ENCODE measurements at regions not wholly inside any gene's neighbourhood (a gene's known extent, or its start where the extent isn't known, plus 50 kb on each side); places are given as distances from the start of the nearest gene placed in this dataset.

GRCh38 chr4:71269233-71269632, 69.6 kb upstream of the SLC4A4 start:
- H3K27ac ChIP-seq (ENCODE audit: insufficient read depth, low read length) = no peak overlapping the region
- no peaks in the 10 kb centered on the region for H3K36me3 ChIP-seq (ENCODE audit: control insufficient read depth, insufficient read depth, low read length)
- no peaks in the 10 kb centered on the region for H3K27me3 ChIP-seq (ENCODE audit: control insufficient read depth, insufficient read depth, low read length)
- H3K4me3 ChIP-seq (replicated peaks in 1 of 4; ENCODE audit: control extremely low read depth in 1 of 4, insufficient read depth in 1 of 4, low read depth in 3 of 4, low read length in 4 of 4) = no peak overlapping the region
- H4K20me1 ChIP-seq (ENCODE audit: control insufficient read depth, extremely low read depth, insufficient read depth, low read length) = no peaks in the 10 kb centered on the region
- no peaks in the 10 kb centered on the region for H3K9me3 ChIP-seq (ENCODE audit: control insufficient read depth, insufficient read depth, low read depth, low read length)
- H3K9ac ChIP-seq (ENCODE audit: insufficient read depth, low read length) = no peak overlapping the region
- H3K4me1 ChIP-seq (ENCODE audit: control insufficient read depth, extremely low read depth, insufficient read depth, low read length) = peaks cover 13% of the 10 kb centered on the region
- peak in 1 of 2 donors; percentile 51 for DNase-seq (ENCODE audit: low read depth in 2 of 2)
- H3K4me2 ChIP-seq (ENCODE audit: extremely low read depth, insufficient read depth, low read length) = no peak overlapping the region
- H3K79me2 ChIP-seq (ENCODE audit: control insufficient read depth, insufficient read depth, low read length) = peaks cover 11% of the 10 kb centered on the region
- TF ChIP-seq EZH2 (IDR thresholded peaks at IDR 0.05; ENCODE audit: low read length, missing control alignments) = no peak
- TF ChIP-seq, protein P1, sequence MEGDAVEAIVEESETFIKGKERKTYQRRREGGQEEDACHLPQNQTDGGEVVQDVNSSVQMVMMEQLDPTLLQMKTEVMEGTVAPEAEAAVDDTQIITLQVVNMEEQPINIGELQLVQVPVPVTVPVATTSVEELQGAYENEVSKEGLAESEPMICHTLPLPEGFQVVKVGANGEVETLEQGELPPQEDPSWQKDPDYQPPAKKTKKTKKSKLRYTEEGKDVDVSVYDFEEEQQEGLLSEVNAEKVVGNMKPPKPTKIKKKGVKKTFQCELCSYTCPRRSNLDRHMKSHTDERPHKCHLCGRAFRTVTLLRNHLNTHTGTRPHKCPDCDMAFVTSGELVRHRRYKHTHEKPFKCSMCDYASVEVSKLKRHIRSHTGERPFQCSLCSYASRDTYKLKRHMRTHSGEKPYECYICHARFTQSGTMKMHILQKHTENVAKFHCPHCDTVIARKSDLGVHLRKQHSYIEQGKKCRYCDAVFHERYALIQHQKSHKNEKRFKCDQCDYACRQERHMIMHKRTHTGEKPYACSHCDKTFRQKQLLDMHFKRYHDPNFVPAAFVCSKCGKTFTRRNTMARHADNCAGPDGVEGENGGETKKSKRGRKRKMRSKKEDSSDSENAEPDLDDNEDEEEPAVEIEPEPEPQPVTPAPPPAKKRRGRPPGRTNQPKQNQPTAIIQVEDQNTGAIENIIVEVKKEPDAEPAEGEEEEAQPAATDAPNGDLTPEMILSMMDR (conservative IDR thresholded peaks at IDR 0.05 in 1 of 2, IDR thresholded peaks at IDR 0.05 in 1 of 2; ENCODE audit: low read depth in 1 of 2, low read length in 2 of 2) = no peak
- H2AFZ ChIP-seq (ENCODE audit: low read length) = no peak overlapping the region

GRCh38 chr4:71270901-71271300, 67.9 kb upstream of the SLC4A4 start:
- TF ChIP-seq, protein P1 (conservative IDR thresholded peaks at IDR 0.05 in 1 of 2, IDR thresholded peaks at IDR 0.05 in 1 of 2; ENCODE audit: low read depth in 1 of 2, low read length in 2 of 2) = peak; percentile 31 to 51
- no peak for TF ChIP-seq EZH2 (IDR thresholded peaks at IDR 0.05; ENCODE audit: low read length, missing control alignments)
- no peaks in the 10 kb centered on the region for H3K9me3 ChIP-seq (ENCODE audit: control insufficient read depth, insufficient read depth, low read depth, low read length)
- no peaks in the 10 kb centered on the region for H4K20me1 ChIP-seq (ENCODE audit: control insufficient read depth, extremely low read depth, insufficient read depth, low read length)
- H2AFZ ChIP-seq (ENCODE audit: low read length) = no peak overlapping the region
- H3K4me2 ChIP-seq (ENCODE audit: extremely low read depth, insufficient read depth, low read length) = no peak overlapping the region
- no peak overlapping the region for H3K9ac ChIP-seq (ENCODE audit: insufficient read depth, low read length)
- no peaks in the 10 kb centered on the region for H3K36me3 ChIP-seq (ENCODE audit: control insufficient read depth, insufficient read depth, low read length)
- H3K4me3 ChIP-seq (replicated peaks in 1 of 4; ENCODE audit: control extremely low read depth in 1 of 4, insufficient read depth in 1 of 4, low read depth in 3 of 4, low read length in 4 of 4) = no peak overlapping the region
- H3K79me2 ChIP-seq (ENCODE audit: control insufficient read depth, insufficient read depth, low read length) = peaks cover 7% of the 10 kb centered on the region
- H3K27ac ChIP-seq (ENCODE audit: insufficient read depth, low read length) = no peak overlapping the region
- DNase-seq (ENCODE audit: low read depth in 2 of 2) = peak in 1 of 2 donors; percentile 62
- H3K27me3 ChIP-seq (ENCODE audit: control insufficient read depth, insufficient read depth, low read length) = no peaks in the 10 kb centered on the region
- H3K4me1 ChIP-seq (ENCODE audit: control insufficient read depth, extremely low read depth, insufficient read depth, low read length) = peaks cover 11% of the 10 kb centered on the region

DNA sequence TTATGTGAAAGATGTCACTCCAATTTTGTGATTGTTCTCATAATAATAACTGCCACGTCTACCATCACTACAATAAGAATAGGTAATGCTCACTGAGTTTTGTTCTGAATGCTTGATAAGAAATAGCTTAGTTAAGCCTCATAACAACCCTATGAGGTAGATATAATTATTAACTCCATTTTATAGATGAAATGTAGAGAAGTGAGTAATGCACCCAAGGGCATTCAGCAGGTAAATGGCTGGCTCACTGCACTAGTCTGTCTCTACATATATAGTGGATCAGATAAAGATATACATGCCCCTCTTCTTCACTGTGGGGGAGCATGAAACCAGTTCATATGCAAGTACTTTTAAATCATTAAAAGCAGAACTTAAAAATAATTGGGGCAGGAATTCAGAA, 65.8 kb upstream of the SLC4A4 start:
- DNase-seq (ENCODE audit: low read depth in 2 of 2) = no peak
- no peaks in the 10 kb centered on the region for H3K9me3 ChIP-seq (ENCODE audit: control insufficient read depth, insufficient read depth, low read depth, low read length)
- no peaks in the 10 kb centered on the region for H3K36me3 ChIP-seq (ENCODE audit: control insufficient read depth, insufficient read depth, low read length)
- TF ChIP-seq, protein P1 (conservative IDR thresholded peaks at IDR 0.05 in 1 of 2, IDR thresholded peaks at IDR 0.05 in 1 of 2; ENCODE audit: low read depth in 1 of 2, low read length in 2 of 2) = no peak
- H3K9ac ChIP-seq (ENCODE audit: insufficient read depth, low read length) = no peak overlapping the region
- H3K79me2 ChIP-seq (ENCODE audit: control insufficient read depth, insufficient read depth, low read length) = peaks cover 7% of the 10 kb centered on the region
- H3K27ac ChIP-seq (ENCODE audit: insufficient read depth, low read length) = no peak overlapping the region
- H3K4me3 ChIP-seq (replicated peaks in 1 of 4; ENCODE audit: control extremely low read depth in 1 of 4, insufficient read depth in 1 of 4, low read depth in 3 of 4, low read length in 4 of 4) = no peak overlapping the region
- peaks cover 4% of the 10 kb centered on the region for H3K4me1 ChIP-seq (ENCODE audit: control insufficient read depth, extremely low read depth, insufficient read depth, low read length)
- H2AFZ ChIP-seq (ENCODE audit: low read length) = no peak overlapping the region
- no peaks in the 10 kb centered on the region for H4K20me1 ChIP-seq (ENCODE audit: control insufficient read depth, extremely low read depth, insufficient read depth, low read length)
- H3K27me3 ChIP-seq (ENCODE audit: control insufficient read depth, insufficient read depth, low read length) = no peaks in the 10 kb centered on the region
- H3K4me2 ChIP-seq (ENCODE audit: extremely low read depth, insufficient read depth, low read length) = no peak overlapping the region
